RWPE2 (cell line): ENCODE measurements at regions not wholly inside any gene's neighbourhood (a gene's known extent, or its start where the extent isn't known, plus 50 kb on each side); places are given as distances from the start of the nearest gene placed in this dataset.

Experiments used
- ATAC-seq: fragments of 200-7000 bp; cut with Tn5 transposase; 3 replicates; pipeline ENCODE4 v1.9.1; 2021; ENCODE audit warnings: low read depth
- DNase-seq: peaks from one replicate; pipeline ENCODE4 v3.0.0-alpha.2; 2020; ENCODE audit warnings: low spot score
- H3K27ac ChIP-seq: fragments of 450-650 bp; 2 replicates; pipeline ENCODE4 v1.5.1; 2017; ENCODE audit warnings: mild to moderate bottlenecking; ENCODE audit not compliant: poor library complexity, severe bottlenecking
- H3K27me3 ChIP-seq: fragments of 250-450 bp; sonication (Bioruptor Pico); 2 replicates; pipeline ENCODE4 v1.5.1; 2021; ENCODE audit warnings: mild to moderate bottlenecking, moderate library complexity; ENCODE audit not compliant: insufficient read depth, poor library complexity, severe bottlenecking
- H3K36me3 ChIP-seq: fragments of 250-450 bp; sonication (Bioruptor Pico); 2 replicates; pipeline ENCODE4 v1.5.1; 2020; ENCODE audit warnings: low read depth, mild to moderate bottlenecking, moderate library complexity
- H3K4me1 ChIP-seq: fragments of 250-450 bp; sonication (Bioruptor Pico); 2 replicates; pipeline ENCODE4 v1.5.1; 2021; ENCODE audit warnings: mild to moderate bottlenecking, moderate library complexity; ENCODE audit not compliant: insufficient read depth, poor library complexity, severe bottlenecking
- H3K4me3 ChIP-seq: fragments of 250-450 bp; sonication (Bioruptor Pico); 2 replicates; pipeline ENCODE4 v1.5.1; 2021; ENCODE audit warnings: mild to moderate bottlenecking, moderate library complexity; ENCODE audit not compliant: severe bottlenecking
- H3K9me3 ChIP-seq: fragments of 250-450 bp; sonication (Bioruptor Pico); 2 replicates; pipeline ENCODE4 v1.5.1; 2021; ENCODE audit warnings: mild to moderate bottlenecking, moderate library complexity; ENCODE audit not compliant: severe bottlenecking
- TF ChIP-seq, protein P1 (sequence below): fragments of 450-650 bp; IDR thresholded peaks from one replicate; pipeline ENCODE4 v1.5.1; 2017; ENCODE audit warnings: mild to moderate bottlenecking, moderate library complexity; ENCODE audit not compliant: poor library complexity, severe bottlenecking

DNA sequence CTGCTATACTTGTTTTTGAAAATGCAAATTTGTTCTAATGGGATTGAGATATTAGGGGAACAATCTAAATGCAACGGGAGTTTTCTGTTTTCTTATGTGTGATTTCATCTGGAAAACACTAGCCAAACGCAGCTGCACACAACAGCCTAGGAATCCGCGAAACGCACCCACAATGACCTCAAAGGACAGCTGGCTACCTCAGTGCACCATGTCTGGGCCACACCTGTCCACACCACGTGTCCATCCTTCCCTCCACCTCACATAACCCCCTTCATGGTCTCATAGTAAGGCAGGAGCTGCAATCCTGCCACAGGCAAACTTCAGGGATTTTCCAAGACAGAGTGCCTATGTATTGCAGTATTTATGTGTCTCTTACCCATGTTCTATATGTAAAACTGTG, 382.5 kb upstream of the PRKCQ start:
- Histone ChIP-seq H3K9me3 (no peaks in the 10 kb centered on the region), H3K27me3 (peaks cover 8% of the 10 kb centered on the region), H3K4me3 (no peak overlapping the region), H3K36me3 (no peaks in the 10 kb centered on the region), H3K27ac (no peak overlapping the region), H3K4me1 (no peaks in the 10 kb centered on the region)
- no peak for ATAC-seq
- no peak for DNase-seq
- TF ChIP-seq, protein P1, sequence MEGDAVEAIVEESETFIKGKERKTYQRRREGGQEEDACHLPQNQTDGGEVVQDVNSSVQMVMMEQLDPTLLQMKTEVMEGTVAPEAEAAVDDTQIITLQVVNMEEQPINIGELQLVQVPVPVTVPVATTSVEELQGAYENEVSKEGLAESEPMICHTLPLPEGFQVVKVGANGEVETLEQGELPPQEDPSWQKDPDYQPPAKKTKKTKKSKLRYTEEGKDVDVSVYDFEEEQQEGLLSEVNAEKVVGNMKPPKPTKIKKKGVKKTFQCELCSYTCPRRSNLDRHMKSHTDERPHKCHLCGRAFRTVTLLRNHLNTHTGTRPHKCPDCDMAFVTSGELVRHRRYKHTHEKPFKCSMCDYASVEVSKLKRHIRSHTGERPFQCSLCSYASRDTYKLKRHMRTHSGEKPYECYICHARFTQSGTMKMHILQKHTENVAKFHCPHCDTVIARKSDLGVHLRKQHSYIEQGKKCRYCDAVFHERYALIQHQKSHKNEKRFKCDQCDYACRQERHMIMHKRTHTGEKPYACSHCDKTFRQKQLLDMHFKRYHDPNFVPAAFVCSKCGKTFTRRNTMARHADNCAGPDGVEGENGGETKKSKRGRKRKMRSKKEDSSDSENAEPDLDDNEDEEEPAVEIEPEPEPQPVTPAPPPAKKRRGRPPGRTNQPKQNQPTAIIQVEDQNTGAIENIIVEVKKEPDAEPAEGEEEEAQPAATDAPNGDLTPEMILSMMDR = no peak

DNA sequence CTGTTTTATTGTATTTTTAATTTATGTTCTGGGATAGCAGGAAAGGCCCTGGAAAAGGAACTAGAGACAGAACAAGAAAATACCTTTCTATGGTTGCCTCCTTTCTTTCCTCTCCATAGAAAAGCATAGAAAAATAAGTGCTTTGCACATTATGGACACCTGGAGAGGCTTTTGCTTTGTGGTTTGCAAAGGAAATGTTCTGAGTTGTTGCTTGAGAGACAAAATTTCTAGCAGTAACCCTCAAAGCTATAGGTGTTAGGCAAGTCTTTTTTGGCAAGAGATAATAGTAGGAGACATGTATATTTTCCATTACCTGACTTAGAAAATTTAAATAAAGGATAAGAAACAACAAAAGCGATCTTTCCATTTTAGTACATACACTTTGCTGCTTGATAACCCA, 378.6 kb upstream of the PRKCQ start:
- no peak overlapping the region for H3K4me3 ChIP-seq
- no peaks in the 10 kb centered on the region for H3K9me3 ChIP-seq
- H3K36me3 ChIP-seq = no peaks in the 10 kb centered on the region
- DNase-seq = no peak
- ATAC-seq = no peak
- TF ChIP-seq, protein P1 = no peak
- H3K4me1 ChIP-seq = no peaks in the 10 kb centered on the region
- no peaks in the 10 kb centered on the region for H3K27me3 ChIP-seq
- H3K27ac ChIP-seq = no peak overlapping the region

DNA sequence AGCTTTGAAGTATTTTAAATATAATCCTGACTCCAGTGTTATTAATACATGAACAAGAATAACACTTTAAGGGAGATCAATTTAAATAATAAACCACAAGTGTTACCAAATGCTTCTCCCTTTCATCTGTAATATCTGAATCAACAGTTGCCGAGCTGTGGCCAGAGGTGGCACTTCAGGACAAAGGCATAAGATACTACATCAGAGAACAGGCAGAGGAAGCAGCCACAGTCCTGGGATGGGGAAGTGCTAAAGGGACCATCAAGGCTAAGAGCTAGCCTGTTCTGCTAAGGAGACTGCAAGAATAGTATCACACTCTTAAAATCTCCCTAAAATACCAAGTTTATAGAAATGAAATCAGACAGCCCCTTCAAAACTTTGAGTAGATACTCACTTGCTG, 378.2 kb upstream of the PRKCQ start:
- ATAC-seq = no peak
- H3K4me1 ChIP-seq = no peaks in the 10 kb centered on the region
- H3K36me3 ChIP-seq = no peaks in the 10 kb centered on the region

DNA sequence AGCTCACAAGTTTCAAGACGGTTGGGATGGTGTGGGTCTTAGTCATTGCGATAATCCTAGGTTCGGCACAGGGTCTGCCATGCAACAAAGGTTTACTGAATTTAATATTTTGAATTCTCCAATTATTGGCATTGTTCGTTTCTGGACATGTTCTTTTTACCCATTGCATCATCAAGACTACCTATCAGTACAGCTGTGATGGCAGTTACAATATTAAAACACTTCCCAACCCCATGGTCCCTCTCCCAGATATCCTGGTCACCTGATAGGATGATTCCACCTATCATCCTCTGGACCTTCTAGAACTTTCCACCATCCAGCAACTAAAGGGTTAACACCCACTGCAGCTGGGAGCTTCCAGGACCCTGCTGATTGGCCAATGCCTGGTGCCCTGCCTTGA, 377.8 kb upstream of the PRKCQ start:
- no peaks in the 10 kb centered on the region for H3K36me3 ChIP-seq
- DNase-seq = no peak
- ATAC-seq = no peak
- no peaks in the 10 kb centered on the region for H3K9me3 ChIP-seq
- no peak overlapping the region for H3K27ac ChIP-seq
- no peaks in the 10 kb centered on the region for H3K4me1 ChIP-seq
- H3K27me3 ChIP-seq = no peaks in the 10 kb centered on the region
- H3K4me3 ChIP-seq = no peak overlapping the region
- TF ChIP-seq, protein P1 = no peak

More for the DNA sequence above, 378.2 kb upstream of the PRKCQ start:
- no peak overlapping the region for H3K4me3 ChIP-seq
- no peaks in the 10 kb centered on the region for H3K27me3 ChIP-seq
- no peak for DNase-seq
- no peak overlapping the region for H3K27ac ChIP-seq
- no peaks in the 10 kb centered on the region for H3K9me3 ChIP-seq
- TF ChIP-seq, protein P1 = no peak

DNA sequence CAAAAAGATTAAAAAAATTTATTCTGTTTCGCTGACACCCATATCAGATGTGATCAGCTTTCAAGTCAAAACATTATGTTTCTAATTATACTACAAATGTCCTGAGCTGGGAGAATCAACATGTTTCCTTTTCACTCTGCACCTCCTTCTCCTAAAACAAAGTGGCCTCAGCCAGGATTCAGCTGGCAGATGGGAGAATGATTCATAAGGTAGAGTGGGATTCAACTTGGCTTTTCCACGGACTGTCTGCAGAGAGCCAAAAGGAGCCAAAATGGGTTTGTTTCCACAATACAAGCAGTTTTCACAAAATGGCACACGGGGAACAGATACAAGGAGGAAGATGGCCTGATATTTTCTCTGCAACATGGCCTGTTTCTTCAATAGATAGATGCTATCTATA, 376.5 kb upstream of the PRKCQ start:
- no peak overlapping the region for H3K27ac ChIP-seq

More for the DNA sequence above, 376.5 kb upstream of the PRKCQ start:
- TF ChIP-seq, protein P1 = no peak
- Histone ChIP-seq H3K27me3 (no peaks in the 10 kb centered on the region), H3K9me3 (no peaks in the 10 kb centered on the region), H3K36me3 (no peaks in the 10 kb centered on the region), H3K4me3 (no peak overlapping the region), H3K4me1 (no peaks in the 10 kb centered on the region)
- ATAC-seq = no peak
- DNase-seq = no peak
